ENCODE measurements at regions not wholly inside any gene's neighbourhood (a gene's known extent, or its start where the extent isn't known, plus 50 kb on each side); places are given as distances from the start of the nearest gene placed in this dataset.
"Not testable (repeated sequence)": the region's sequence is repeated elsewhere in the genome, so short reads cannot be mapped to it uniquely, and the experiment has no call there.

DNA sequence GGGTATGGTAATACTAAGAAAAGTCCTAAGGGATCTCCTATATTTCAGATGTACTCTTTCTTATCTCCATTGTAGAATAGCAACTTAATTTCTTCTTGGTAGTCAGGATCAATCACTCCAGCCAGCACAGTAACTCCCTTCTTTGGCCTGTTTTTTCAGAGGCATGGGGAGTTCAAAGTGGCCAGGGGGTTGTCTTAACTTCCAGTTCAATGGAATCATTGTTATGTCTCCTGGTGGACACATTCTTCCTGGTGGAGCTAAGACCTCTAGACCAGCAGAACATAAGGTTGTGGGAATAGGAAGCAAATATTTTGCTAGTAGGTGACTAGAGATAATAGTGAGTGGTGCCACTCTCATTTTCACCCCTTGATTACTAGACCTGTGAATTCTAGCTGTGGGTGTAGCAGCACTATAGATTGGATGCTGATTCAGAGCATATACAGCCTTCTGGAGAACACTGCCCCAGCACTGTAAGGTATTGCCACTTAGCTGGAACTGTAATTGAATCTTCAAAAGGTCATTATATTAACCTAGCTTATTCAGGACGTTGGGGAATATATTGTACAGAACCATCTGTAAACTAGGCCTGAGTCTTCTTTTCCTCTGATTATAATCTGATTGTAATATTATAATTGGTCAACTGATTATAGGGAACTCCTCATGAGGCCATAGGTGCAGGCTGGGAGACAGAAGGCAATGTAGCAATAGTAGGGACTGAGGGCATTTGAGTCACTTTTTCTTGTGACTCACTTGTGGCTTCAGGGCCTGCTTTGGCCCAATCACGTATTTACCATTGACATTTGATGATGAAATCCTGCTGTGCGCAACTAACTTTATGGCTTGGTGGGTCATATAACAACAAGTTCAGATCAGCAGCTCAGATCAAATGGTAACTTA is 60.2 kb upstream of the ATP2B1 start:
- no peaks in the 10 kb centered on the region for H3K36me3 ChIP-seq
- WGBS, 4 donors, result 77 to 88% (median 85%) methylated on average over 3 of the region's 3 CpGs
- TF ChIP-seq, protein P1, sequence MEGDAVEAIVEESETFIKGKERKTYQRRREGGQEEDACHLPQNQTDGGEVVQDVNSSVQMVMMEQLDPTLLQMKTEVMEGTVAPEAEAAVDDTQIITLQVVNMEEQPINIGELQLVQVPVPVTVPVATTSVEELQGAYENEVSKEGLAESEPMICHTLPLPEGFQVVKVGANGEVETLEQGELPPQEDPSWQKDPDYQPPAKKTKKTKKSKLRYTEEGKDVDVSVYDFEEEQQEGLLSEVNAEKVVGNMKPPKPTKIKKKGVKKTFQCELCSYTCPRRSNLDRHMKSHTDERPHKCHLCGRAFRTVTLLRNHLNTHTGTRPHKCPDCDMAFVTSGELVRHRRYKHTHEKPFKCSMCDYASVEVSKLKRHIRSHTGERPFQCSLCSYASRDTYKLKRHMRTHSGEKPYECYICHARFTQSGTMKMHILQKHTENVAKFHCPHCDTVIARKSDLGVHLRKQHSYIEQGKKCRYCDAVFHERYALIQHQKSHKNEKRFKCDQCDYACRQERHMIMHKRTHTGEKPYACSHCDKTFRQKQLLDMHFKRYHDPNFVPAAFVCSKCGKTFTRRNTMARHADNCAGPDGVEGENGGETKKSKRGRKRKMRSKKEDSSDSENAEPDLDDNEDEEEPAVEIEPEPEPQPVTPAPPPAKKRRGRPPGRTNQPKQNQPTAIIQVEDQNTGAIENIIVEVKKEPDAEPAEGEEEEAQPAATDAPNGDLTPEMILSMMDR (IDR thresholded peaks at IDR 0.05), result no peak
- TF ChIP-seq POLR2A (IDR thresholded peaks at IDR 0.05), result no peak
- ATAC-seq (no peak), DNase-seq (no peak)
- peaks cover 0 to 6% (median 0%) of the 10 kb centered on the region in 12 donors for H3K4me1 ChIP-seq
- H3K4me3 ChIP-seq, result no peak overlapping the region
- H3K27ac ChIP-seq, result no peak overlapping the region
- intact Hi-C loops (cut with DNase I), result no loop called here
- peaks cover 0 to 5% (median 0%) of the 10 kb centered on the region in 12 donors for H3K9me3 ChIP-seq
- H3K27me3 ChIP-seq, result no peaks in the 10 kb centered on the region

- intact Hi-C loops (cut with DNase I), result no loop called here
- 81 to 87% (median 85%) methylated on average over 3 of the region's 3 CpGs for WGBS, 4 donors
These were observed 57.6 kb upstream of the ATP2B1 start for GRCh38 chr12:89765959-89766824.

DNA sequence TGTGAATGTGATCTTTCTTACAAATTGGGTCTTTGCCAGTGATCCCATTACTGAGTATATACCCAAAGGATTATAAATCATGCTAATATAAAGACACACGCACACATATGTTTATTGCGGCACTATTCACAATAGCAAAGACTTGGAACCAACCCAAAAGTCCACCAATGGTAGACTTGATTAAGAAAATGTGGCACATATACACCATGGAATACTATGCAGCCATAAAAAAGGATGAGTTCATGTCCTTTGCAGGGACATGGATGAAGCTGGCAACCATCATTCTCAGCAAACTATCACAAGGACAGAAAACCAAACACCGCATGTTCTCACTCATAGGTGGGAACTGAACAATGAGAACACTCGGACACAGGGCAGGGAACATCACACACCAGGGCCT is 55.5 kb upstream of the ATP2B1 start:
- WGBS, 4 donors, result 91 to 98% (median 97%) methylated on average over 4 of the region's 4 CpGs
- ATAC-seq; intact Hi-C loops (cut with DNase I); H3K36me3 ChIP-seq; H3K27ac ChIP-seq; H3K9me3 ChIP-seq; H3K27me3 ChIP-seq; H3K4me3 ChIP-seq; DNase-seq: not testable (repeated sequence)
- peaks cover 0 to 17% (median 0%) of the 10 kb centered on the region in 12 donors for H3K4me1 ChIP-seq

More at GRCh38 chr12:89765959-89766824, 57.6 kb upstream of the ATP2B1 start:
- ATAC-seq (no peak), DNase-seq (no peak)
- peaks cover 0 to 5% (median 0%) of the 10 kb centered on the region in 12 donors for H3K9me3 ChIP-seq
- H3K36me3 ChIP-seq, result no peaks in the 10 kb centered on the region
- peak overlapping the region in 1 of 12 donors; percentile 7 for H3K27ac ChIP-seq
- peaks cover 0 to 10% (median 0%) of the 10 kb centered on the region in 12 donors for H3K4me1 ChIP-seq
- TF ChIP-seq, protein P1 (IDR thresholded peaks at IDR 0.05), result no peak
- TF ChIP-seq POLR2A (IDR thresholded peaks at IDR 0.05), result no peak
- no peak overlapping the region for H3K4me3 ChIP-seq
- H3K27me3 ChIP-seq, result no peaks in the 10 kb centered on the region

DNA sequence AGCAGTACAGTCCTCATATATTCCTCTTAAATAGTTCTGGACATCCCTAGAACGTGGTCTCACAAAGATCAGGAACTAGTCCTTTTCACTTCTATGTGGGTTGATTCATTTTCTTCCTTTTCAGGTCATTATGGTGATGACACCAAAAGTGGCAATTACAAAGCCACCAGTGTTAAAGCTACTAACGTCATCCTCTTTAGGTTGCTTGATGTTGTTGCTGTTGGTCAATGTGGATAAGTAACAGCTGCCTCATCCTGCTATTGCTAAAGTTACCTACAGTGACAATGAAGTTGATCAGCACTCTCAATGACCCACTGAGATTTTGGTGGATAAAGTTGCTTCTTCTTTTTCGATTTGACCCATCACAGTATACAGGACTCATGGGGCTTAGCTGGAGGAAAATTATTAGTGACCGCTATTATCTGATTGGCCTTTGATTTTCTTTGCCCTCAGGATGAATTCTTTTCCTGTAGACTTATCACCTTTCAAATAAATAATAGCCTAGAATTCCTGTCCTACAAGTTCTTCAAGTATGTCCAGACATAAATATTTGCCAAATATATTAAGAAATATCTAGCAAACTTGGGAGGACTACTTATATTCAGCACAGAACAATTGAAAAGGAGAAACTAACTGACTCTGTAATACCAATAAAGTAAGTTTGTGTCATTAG is 54.0 kb upstream of the ATP2B1 start:
- no peak for DNase-seq
- intact Hi-C loops (cut with DNase I), result no loop called here
- no peak overlapping the region for H3K27ac ChIP-seq
- peaks cover 0 to 5% (median 0%) of the 10 kb centered on the region in 12 donors for H3K9me3 ChIP-seq
- no peak for ATAC-seq
- H3K27me3 ChIP-seq, result no peaks in the 10 kb centered on the region
- 76 to 87% (median 81%) methylated on average over 4 of the region's 4 CpGs for WGBS, 4 donors
- no peak overlapping the region for H3K4me3 ChIP-seq
- peaks cover 0 to 18% (median 0%) of the 10 kb centered on the region in 12 donors for H3K4me1 ChIP-seq
- no peak for TF ChIP-seq POLR2A (IDR thresholded peaks at IDR 0.05)
- TF ChIP-seq, protein P1 (IDR thresholded peaks at IDR 0.05), result no peak
- H3K36me3 ChIP-seq, result no peaks in the 10 kb centered on the region

All from heart left ventricle (tissue), 16 donors.